ENCODE measurements at regions not wholly inside any gene's neighbourhood (a gene's known extent, or its start where the extent isn't known, plus 50 kb on each side); places are given as distances from the start of the nearest gene placed in this dataset.

- Histone ChIP-seq H3K27ac (ENCODE audit: low read depth, low read length) (no peak overlapping the region), H2AFZ (ENCODE audit: low read depth, low read length, poor library complexity, severe bottlenecking) (no peak overlapping the region), H3K4me2 (ENCODE audit: low read length) (no peak overlapping the region), H4K20me1 (ENCODE audit: insufficient read depth) (no peaks in the 10 kb centered on the region), H3K9me2 (ENCODE audit: insufficient read depth) (no peaks in the 10 kb centered on the region), H3K36me3 (ENCODE audit: control insufficient read depth in 1 of 2, insufficient read depth in 2 of 2, low read length in 2 of 2) (no peaks in the 10 kb centered on the region), H3K79me2 (ENCODE audit: insufficient read depth, low read length) (no peaks in the 10 kb centered on the region), H3K27me3 (ENCODE audit: insufficient read depth, low read length) (no peaks in the 10 kb centered on the region), H3K4me3 (replicated peaks in 1 of 2; ENCODE audit: low read depth in 1 of 2, low read length in 2 of 2) (no peak overlapping the region), H3K9ac (ENCODE audit: low read length) (no peak overlapping the region), H3K4me1 (ENCODE audit: control insufficient read depth in 1 of 2, insufficient read depth in 2 of 2, low read length in 2 of 2) (peaks cover 0 to 7% of the 10 kb centered on the region in 2 experiments; a peak in 2 of 4 replicates), H3K9me3 (ENCODE audit: control insufficient read depth in 1 of 2, insufficient read depth in 1 of 2, low read depth in 1 of 2, low read length in 2 of 2) (no peaks in the 10 kb centered on the region)
- ChIA-PET CTCF (no interaction called here), POLR2A (no interaction called here), RAD21 (ENCODE audit: low non-redundant PET in 1 of 2, low total read pairs in 2 of 2, uncharacterized antibody in 2 of 2, unreplicated experiment in 2 of 2) (no interaction called here)
- BruUV-seq (replicated peaks) = no TSS peak
- ATAC-seq (no peak), DNase-seq (ENCODE audit: low read depth, low spot score) (no peak)
- intact Hi-C loops (cut with micrococcal nuclease) = no loop called here
- TF ChIP-seq CEBPB (IDR thresholded peaks at IDR 0.05; ENCODE audit: low read depth) = no peak
- TF ChIP-seq JUND (IDR thresholded peaks at IDR 0.05) = no peak
Observed at GRCh38 chr4:154999950-155000578, 208.4 kb upstream of the NPY2R start.

- no peak overlapping the region for H3K4me3 ChIP-seq (replicated peaks in 1 of 2; ENCODE audit: low read depth in 1 of 2, low read length in 2 of 2)
- H3K4me1 ChIP-seq (ENCODE audit: control insufficient read depth in 1 of 2, insufficient read depth in 2 of 2, low read length in 2 of 2) = peaks cover 0 to 14% of the 10 kb centered on the region in 2 experiments; a peak in 3 of 4 replicates
- intact Hi-C loops (cut with micrococcal nuclease) = no loop called here
- H2AFZ ChIP-seq (ENCODE audit: low read depth, low read length, poor library complexity, severe bottlenecking) = no peak overlapping the region
- TF ChIP-seq EZH2 (IDR thresholded peaks at IDR 0.05) (no peak), CBX3 (IDR thresholded peaks at IDR 0.05; ENCODE audit: low read depth) (no peak), EGR1 (IDR thresholded peaks at IDR 0.05; ENCODE audit: low read depth) (no peak), TCF7L2 (IDR thresholded peaks at IDR 0.05; ENCODE audit: borderline replicate concordance, extremely low read depth, insufficient read depth, insufficient read length) (no peak), SIN3A (IDR thresholded peaks at IDR 0.05; ENCODE audit: low read depth) (no peak), POLR2AphosphoS5 (IDR thresholded peaks at IDR 0.05; ENCODE audit: low read depth, low read length) (no peak), RAD21 (IDR thresholded peaks at IDR 0.05; ENCODE audit: low read depth) (no peak)
- ATAC-seq (no peak), DNase-seq (ENCODE audit: low read depth, low spot score) (no peak)
- ChIA-PET RAD21 (ENCODE audit: low non-redundant PET in 1 of 2, low total read pairs in 2 of 2, uncharacterized antibody in 2 of 2, unreplicated experiment in 2 of 2) (no interaction called here), CTCF (no interaction called here), POLR2A (interaction anchor here (0.7 kb wide), 1 partner anchor 390 kb away, joined by 3 read pairs; no protein-coding TSS in a partner anchor)
- no peaks in the 10 kb centered on the region for H3K36me3 ChIP-seq (ENCODE audit: control insufficient read depth in 1 of 2, insufficient read depth in 2 of 2, low read length in 2 of 2)
- no peak overlapping the region for H3K27ac ChIP-seq (ENCODE audit: low read depth, low read length)
- H3K9me3 ChIP-seq (ENCODE audit: control insufficient read depth in 1 of 2, insufficient read depth in 1 of 2, low read depth in 1 of 2, low read length in 2 of 2) = no peaks in the 10 kb centered on the region
- H3K4me2 ChIP-seq (ENCODE audit: low read length) = no peak overlapping the region
- no peaks in the 10 kb centered on the region for H3K27me3 ChIP-seq (ENCODE audit: insufficient read depth, low read length)
- no peaks in the 10 kb centered on the region for H3K9me2 ChIP-seq (ENCODE audit: insufficient read depth)
- no peaks in the 10 kb centered on the region for H3K79me2 ChIP-seq (ENCODE audit: insufficient read depth, low read length)
- H3K9ac ChIP-seq (ENCODE audit: low read length) = no peak overlapping the region
- BruUV-seq (replicated peaks) = no TSS peak
- no peaks in the 10 kb centered on the region for H4K20me1 ChIP-seq (ENCODE audit: insufficient read depth)
Observed at GRCh38 chr4:155001251-155001650, 207.2 kb upstream of the NPY2R start.

Measured in HCT116 (cell line).